22Rv1 (cell line): ENCODE measurements at regions not wholly inside any gene's neighbourhood (a gene's known extent, or its start where the extent isn't known, plus 50 kb on each side); places are given as distances from the start of the nearest gene placed in this dataset.

ENCODE experiments used
- ZFX ChIP-seq: fragments of 450-650 bp; IDR thresholded peaks from 2 replicates; pipeline ENCODE4 v1.6.1; 2017; ENCODE audit warnings: antibody characterized with exemption, borderline replicate concordance
- TF ChIP-seq, protein P1 (sequence below): fragments of 450-650 bp; IDR thresholded peaks from 2 replicates; pipeline ENCODE4 v1.5.1; 2017; ENCODE audit warnings: mild to moderate bottlenecking

DNA sequence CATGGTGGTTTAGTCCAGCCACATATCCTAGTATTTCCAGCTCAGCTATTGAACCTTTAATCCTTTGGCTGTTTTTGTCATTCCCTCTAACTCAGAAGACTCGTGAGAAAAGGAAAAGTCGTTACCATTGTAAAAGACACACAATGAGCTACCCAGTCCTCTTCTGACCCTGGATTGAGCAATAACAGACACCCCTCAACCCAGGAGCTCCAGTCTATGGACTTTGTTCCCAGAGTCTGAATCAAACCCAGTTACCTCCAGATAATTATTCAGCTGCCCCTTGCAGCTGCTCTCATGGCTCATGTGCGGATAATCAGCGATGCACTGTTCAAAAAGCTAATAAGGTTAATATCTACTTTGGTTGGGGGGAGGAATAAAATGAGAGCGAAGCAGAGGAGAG, 402.4 kb downstream of the BTG1 start:
- TF ChIP-seq, protein P1, sequence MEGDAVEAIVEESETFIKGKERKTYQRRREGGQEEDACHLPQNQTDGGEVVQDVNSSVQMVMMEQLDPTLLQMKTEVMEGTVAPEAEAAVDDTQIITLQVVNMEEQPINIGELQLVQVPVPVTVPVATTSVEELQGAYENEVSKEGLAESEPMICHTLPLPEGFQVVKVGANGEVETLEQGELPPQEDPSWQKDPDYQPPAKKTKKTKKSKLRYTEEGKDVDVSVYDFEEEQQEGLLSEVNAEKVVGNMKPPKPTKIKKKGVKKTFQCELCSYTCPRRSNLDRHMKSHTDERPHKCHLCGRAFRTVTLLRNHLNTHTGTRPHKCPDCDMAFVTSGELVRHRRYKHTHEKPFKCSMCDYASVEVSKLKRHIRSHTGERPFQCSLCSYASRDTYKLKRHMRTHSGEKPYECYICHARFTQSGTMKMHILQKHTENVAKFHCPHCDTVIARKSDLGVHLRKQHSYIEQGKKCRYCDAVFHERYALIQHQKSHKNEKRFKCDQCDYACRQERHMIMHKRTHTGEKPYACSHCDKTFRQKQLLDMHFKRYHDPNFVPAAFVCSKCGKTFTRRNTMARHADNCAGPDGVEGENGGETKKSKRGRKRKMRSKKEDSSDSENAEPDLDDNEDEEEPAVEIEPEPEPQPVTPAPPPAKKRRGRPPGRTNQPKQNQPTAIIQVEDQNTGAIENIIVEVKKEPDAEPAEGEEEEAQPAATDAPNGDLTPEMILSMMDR = no peak
- TF ChIP-seq ZFX = no peak
